C4-2B (cell line): ENCODE measurements at regions not wholly inside any gene's neighbourhood (a gene's known extent, or its start where the extent isn't known, plus 50 kb on each side); places are given as distances from the start of the nearest gene placed in this dataset.

ENCODE experiments used
- ZFX ChIP-seq: fragments of 450-650 bp; IDR thresholded peaks from 2 replicates; pipeline ENCODE4 v1.6.1; 2017
- TF ChIP-seq, protein P1 (sequence below): fragments of 450-650 bp; conservative IDR thresholded peaks from 2 replicates; pipeline ENCODE4 v1.5.1; 2017; ENCODE audit warnings: mild to moderate bottlenecking

DNA sequence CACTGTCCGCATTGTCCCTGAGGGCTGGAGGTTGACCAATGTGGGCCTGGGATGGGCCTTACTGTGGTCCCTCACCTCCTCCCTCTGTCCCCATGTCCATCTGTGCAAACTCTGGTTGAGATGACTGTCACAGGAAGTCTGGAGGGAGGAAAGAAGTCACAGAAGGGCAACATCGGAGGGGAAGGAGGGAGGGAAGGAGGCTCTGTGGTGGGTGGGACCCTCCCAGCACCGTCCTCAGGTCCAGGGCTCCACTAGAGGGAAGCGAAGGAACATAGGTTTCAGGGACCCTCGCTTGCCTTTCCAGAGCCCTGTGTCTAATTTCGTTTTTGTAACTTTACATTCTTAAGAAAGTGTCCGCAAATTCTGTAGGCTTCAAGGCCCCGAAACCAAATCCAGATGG is 111.3 kb upstream of the SLC44A3 start:
- TF ChIP-seq, protein P1, sequence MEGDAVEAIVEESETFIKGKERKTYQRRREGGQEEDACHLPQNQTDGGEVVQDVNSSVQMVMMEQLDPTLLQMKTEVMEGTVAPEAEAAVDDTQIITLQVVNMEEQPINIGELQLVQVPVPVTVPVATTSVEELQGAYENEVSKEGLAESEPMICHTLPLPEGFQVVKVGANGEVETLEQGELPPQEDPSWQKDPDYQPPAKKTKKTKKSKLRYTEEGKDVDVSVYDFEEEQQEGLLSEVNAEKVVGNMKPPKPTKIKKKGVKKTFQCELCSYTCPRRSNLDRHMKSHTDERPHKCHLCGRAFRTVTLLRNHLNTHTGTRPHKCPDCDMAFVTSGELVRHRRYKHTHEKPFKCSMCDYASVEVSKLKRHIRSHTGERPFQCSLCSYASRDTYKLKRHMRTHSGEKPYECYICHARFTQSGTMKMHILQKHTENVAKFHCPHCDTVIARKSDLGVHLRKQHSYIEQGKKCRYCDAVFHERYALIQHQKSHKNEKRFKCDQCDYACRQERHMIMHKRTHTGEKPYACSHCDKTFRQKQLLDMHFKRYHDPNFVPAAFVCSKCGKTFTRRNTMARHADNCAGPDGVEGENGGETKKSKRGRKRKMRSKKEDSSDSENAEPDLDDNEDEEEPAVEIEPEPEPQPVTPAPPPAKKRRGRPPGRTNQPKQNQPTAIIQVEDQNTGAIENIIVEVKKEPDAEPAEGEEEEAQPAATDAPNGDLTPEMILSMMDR = no peak
- TF ChIP-seq ZFX = no peak
